HEK293T (cell line): ENCODE measurements at regions not wholly inside any gene's neighbourhood (a gene's known extent, or its start where the extent isn't known, plus 50 kb on each side); places are given as distances from the start of the nearest gene placed in this dataset.

ENCODE experiments used
- ELF4 ChIP-seq: fragments of 450-650 bp; IDR thresholded peaks from 2 replicates; pipeline ENCODE4 v1.6.1; 2017; ENCODE audit warnings: antibody characterized with exemption
- PKNOX1 ChIP-seq: fragments of 450-650 bp; IDR thresholded peaks from 2 replicates; pipeline ENCODE4 v1.6.1; 2016
- SP1 ChIP-seq: fragments of 450-650 bp; IDR thresholded peaks from 2 replicates; pipeline ENCODE4 v1.6.1; 2017

- no peak for TF ChIP-seq PKNOX1
- TF ChIP-seq SP1 = no peak
- no peak for TF ChIP-seq ELF4
Measured at GRCh38 chr13:106299621-106300020, 235.8 kb downstream of the EFNB2 start.
